T-helper 1 cell (primary cell): ENCODE measurements at regions not wholly inside any gene's neighbourhood (a gene's known extent, or its start where the extent isn't known, plus 50 kb on each side); places are given as distances from the start of the nearest gene placed in this dataset.
"Not testable (repeated sequence)": the region's sequence is repeated elsewhere in the genome, so short reads cannot be mapped to it uniquely, and the experiment has no call there.

Source experiments
- DNase-seq, 5 donors: peaks; one replicate each; pipeline ENCODE4 v3.0.0-alpha.2; 2012 to 2020

- no peak for DNase-seq
Measured at GRCh38 chr6:105567140-105567539, 164.3 kb upstream of the PREP start.

GRCh38 chr6:105566503-105566902, 163.6 kb upstream of the PREP start:
- no peak for DNase-seq

- DNase-seq, result no peak
Measured at GRCh38 chr6:105564121-105564902, 161.4 kb upstream of the PREP start.

GRCh38 chr6:105562027-105562426, 159.1 kb upstream of the PREP start:
- DNase-seq, result no peak

GRCh38 chr6:105561486-105561885, 158.6 kb upstream of the PREP start:
- DNase-seq, result peak in 1 of 5 donors; percentile 17

GRCh38 chr6:105560611-105561066, 157.8 kb upstream of the PREP start:
- peak in 1 of 5 donors; percentile 73 for DNase-seq

GRCh38 chr6:105557291-105557690, 154.4 kb upstream of the PREP start:
- no peak for DNase-seq

- no peak for DNase-seq
Measured at GRCh38 chr6:105553171-105553570, 150.3 kb upstream of the PREP start.

- no peak for DNase-seq
Measured at GRCh38 chr6:105550955-105551620, 148.2 kb upstream of the PREP start.

GRCh38 chr6:105546754-105547153, 143.9 kb upstream of the PREP start:
- no peak for DNase-seq

GRCh38 chr6:105545947-105546731, 143.3 kb upstream of the PREP start:
- peak in 1 of 5 donors; percentile 57 for DNase-seq

GRCh38 chr6:105545228-105545920, 142.5 kb upstream of the PREP start:
- DNase-seq, result no peak

GRCh38 chr6:105539911-105540310, 137.0 kb upstream of the PREP start:
- no peak for DNase-seq

GRCh38 chr6:105537981-105538578, 135.2 kb upstream of the PREP start:
- DNase-seq, result no peak

GRCh38 chr6:105536961-105537360, 134.1 kb upstream of the PREP start:
- no peak for DNase-seq

GRCh38 chr6:105533301-105533700, 130.4 kb upstream of the PREP start:
- no peak for DNase-seq

GRCh38 chr6:105526225-105526872, 123.5 kb upstream of the PREP start:
- no peak for DNase-seq

- peak in 1 of 5 donors; percentile 10 for DNase-seq
Measured at GRCh38 chr6:105522626-105523322, 119.9 kb upstream of the PREP start.

GRCh38 chr6:105519954-105520353, 117.1 kb upstream of the PREP start:
- no peak for DNase-seq

GRCh38 chr6:105518993-105519392, 116.1 kb upstream of the PREP start:
- not testable (repeated sequence) for DNase-seq

- no peak for DNase-seq
Measured at GRCh38 chr6:105515054-105515453, 112.2 kb upstream of the PREP start.
